ENCODE measurements at regions not wholly inside any gene's neighbourhood (a gene's known extent, or its start where the extent isn't known, plus 50 kb on each side); places are given as distances from the start of the nearest gene placed in this dataset.
A peak's percentile ranks its signal among the peaks of the same experiment; 100 is the strongest.

DNA sequence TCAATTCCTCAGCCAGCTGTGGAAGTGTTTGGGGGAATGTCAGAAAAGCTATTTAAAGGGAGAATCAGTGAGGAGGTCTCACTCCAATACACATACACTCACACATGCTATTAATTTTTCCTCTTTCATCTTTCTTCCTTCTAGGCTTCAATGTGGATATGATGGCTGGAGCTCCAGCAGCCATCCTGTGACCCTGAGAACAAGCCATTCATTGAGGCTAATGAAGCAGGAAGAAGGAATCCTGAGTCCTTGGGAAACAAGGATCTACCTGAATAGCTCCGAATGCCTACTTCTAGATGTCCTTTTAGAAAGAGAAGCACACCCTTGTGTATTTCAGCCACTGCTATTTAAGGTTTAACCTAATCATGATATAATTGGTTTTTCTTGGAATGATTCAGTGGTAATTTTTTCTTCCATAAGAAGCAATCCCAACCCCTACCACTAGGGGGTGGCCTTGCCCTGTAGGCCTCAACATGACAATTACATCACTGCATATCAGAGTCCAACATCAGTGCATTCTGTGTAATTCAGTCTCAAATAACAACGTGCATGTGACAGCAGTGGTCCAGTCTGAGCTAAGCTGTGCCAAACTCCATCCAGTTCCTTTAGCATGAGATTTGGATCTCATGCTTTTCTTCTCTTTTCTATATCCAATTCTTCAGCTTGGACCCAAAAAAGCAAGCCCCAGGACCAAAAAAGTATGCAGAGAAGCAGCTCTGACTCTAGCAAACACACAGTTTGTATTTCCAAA is 85.3 kb upstream of the ANKRD1 start:
- Histone ChIP-seq H3K27me3 (no peaks in the 10 kb centered on the region), H3K4me1 (ENCODE audit: control insufficient read depth in 1 of 2, insufficient read depth in 1 of 2, low read depth in 1 of 2, low read length in 1 of 2) (no peaks in the 10 kb centered on the region), H3K36me3 (no peaks in the 10 kb centered on the region), H3K4me3 (ENCODE audit: low read depth in 1 of 2, low read length in 1 of 2) (no peak overlapping the region), H3K27ac (no peak overlapping the region), H3K9me3 (no peaks in the 10 kb centered on the region)
- TF ChIP-seq, protein P1, sequence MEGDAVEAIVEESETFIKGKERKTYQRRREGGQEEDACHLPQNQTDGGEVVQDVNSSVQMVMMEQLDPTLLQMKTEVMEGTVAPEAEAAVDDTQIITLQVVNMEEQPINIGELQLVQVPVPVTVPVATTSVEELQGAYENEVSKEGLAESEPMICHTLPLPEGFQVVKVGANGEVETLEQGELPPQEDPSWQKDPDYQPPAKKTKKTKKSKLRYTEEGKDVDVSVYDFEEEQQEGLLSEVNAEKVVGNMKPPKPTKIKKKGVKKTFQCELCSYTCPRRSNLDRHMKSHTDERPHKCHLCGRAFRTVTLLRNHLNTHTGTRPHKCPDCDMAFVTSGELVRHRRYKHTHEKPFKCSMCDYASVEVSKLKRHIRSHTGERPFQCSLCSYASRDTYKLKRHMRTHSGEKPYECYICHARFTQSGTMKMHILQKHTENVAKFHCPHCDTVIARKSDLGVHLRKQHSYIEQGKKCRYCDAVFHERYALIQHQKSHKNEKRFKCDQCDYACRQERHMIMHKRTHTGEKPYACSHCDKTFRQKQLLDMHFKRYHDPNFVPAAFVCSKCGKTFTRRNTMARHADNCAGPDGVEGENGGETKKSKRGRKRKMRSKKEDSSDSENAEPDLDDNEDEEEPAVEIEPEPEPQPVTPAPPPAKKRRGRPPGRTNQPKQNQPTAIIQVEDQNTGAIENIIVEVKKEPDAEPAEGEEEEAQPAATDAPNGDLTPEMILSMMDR (IDR thresholded peaks at IDR 0.05): peak; percentile 85

DNA sequence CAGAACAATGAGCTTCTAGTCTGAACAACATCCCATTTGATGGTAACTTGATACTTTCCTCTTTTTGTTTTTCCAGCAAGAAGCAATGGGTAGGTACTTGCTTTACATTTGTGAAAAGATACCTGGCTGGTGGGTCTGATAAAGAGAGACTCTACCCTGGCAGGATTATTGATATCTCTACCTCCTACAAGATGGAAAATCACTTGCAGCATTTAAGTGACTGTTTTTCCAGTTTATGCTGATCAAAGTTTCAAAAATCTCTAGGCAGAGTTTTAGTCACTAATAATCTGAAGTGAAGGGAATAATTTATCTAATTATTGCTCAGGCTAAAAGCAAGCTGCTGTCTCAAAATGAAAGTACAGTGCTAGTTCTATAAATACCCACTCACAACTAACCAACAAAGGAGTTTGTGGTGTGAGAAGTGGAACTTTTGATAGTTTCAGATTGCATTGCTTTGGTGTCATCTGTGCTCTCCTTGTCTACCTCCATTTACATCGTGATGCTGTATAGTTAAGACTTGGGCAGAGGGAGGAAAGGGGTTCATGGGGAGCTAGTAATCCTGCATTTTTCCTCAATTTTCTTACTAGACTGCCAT is 86.0 kb upstream of the ANKRD1 start:
- Histone ChIP-seq H3K9me3 (no peaks in the 10 kb centered on the region), H3K4me1 (ENCODE audit: control insufficient read depth in 1 of 2, insufficient read depth in 1 of 2, low read depth in 1 of 2, low read length in 1 of 2) (no peaks in the 10 kb centered on the region), H3K4me3 (ENCODE audit: low read depth in 1 of 2, low read length in 1 of 2) (no peak overlapping the region), H3K27me3 (no peaks in the 10 kb centered on the region), H3K27ac (no peak overlapping the region), H3K36me3 (no peaks in the 10 kb centered on the region)
- TF ChIP-seq, protein P1 (IDR thresholded peaks at IDR 0.05): no peak

DNA sequence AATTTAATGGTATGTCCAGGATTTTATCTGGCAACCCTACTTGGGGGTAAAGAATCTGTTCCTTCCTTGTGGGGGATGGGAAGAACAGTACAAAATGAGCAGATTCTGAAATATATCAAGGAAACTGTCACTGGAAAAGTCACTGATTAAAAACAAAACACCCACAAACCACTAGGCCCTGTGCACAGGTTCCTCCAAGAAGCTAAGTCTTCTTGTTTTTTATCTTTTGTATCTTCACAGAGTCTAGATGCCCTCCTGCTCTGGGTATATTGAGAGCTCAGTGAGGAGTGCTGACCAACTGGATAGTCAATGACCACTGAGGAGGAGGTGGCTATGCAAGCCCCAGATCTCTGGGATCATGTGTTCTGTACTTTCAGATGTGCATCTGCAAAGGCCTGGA is 86.8 kb upstream of the ANKRD1 start:
- H3K4me1 ChIP-seq (ENCODE audit: control insufficient read depth in 1 of 2, insufficient read depth in 1 of 2, low read depth in 1 of 2, low read length in 1 of 2): no peaks in the 10 kb centered on the region
- H3K9me3 ChIP-seq: no peaks in the 10 kb centered on the region
- H3K36me3 ChIP-seq: no peaks in the 10 kb centered on the region
- H3K27ac ChIP-seq: no peak overlapping the region
- TF ChIP-seq, protein P1 (IDR thresholded peaks at IDR 0.05): no peak
- no peak overlapping the region for H3K4me3 ChIP-seq (ENCODE audit: low read depth in 1 of 2, low read length in 1 of 2)
- no peaks in the 10 kb centered on the region for H3K27me3 ChIP-seq

DNA sequence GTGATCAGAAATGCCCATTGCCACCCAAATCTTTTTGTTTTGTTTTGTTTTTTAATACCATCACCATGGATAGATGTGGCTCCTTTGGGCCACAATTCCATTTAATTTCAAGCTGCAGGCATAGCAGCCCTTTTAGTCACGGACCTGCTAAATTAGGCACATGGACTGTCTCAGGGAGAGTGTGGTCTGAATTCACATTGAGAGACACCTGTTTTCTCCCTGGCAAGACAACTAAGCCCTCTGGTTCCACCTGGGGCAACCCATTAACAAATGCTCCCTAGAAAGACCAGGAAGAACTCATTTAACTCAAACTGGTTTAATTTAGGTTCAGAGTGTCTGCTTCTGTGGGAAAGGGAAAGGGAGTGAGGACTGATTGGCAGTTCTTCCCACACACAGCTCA is 88.2 kb upstream of the ANKRD1 start:
- Histone ChIP-seq H3K4me3 (ENCODE audit: low read depth in 1 of 2, low read length in 1 of 2) (no peak overlapping the region), H3K27me3 (no peaks in the 10 kb centered on the region), H3K4me1 (ENCODE audit: control insufficient read depth in 1 of 2, insufficient read depth in 1 of 2, low read depth in 1 of 2, low read length in 1 of 2) (no peaks in the 10 kb centered on the region), H3K36me3 (no peaks in the 10 kb centered on the region), H3K9me3 (no peaks in the 10 kb centered on the region), H3K27ac (no peak overlapping the region)
- TF ChIP-seq, protein P1 (IDR thresholded peaks at IDR 0.05): no peak

DNA sequence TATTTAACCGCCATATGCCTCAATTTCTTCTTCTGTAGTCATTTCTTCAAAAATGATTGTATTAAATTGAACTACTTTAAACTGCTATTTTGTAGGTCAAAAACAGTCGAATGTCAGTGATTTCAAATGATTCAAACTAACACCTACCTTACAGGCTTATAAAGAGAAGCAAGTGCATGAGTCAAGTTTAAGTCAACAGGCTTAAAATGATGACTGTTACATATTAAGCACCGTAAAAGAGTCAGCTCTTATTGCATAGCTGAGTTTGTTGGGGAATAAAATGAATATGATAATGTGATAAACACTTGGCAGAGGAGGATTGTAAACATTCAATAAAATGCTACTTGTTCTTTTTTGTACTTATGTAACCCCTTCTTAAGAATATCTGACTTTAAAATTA is 90.1 kb upstream of the ANKRD1 start:
- Histone ChIP-seq H3K4me1 (ENCODE audit: control insufficient read depth in 1 of 2, insufficient read depth in 1 of 2, low read depth in 1 of 2, low read length in 1 of 2) (no peaks in the 10 kb centered on the region), H3K4me3 (ENCODE audit: low read depth in 1 of 2, low read length in 1 of 2) (no peak overlapping the region), H3K36me3 (no peaks in the 10 kb centered on the region), H3K27me3 (no peaks in the 10 kb centered on the region), H3K27ac (no peak overlapping the region), H3K9me3 (no peaks in the 10 kb centered on the region)
- TF ChIP-seq, protein P1 (IDR thresholded peaks at IDR 0.05): no peak
